ENCODE measurements at regions not wholly inside any gene's neighbourhood (a gene's known extent, or its start where the extent isn't known, plus 50 kb on each side); places are given as distances from the start of the nearest gene placed in this dataset.
A peak's percentile ranks its signal among the peaks of the same experiment; 100 is the strongest.

GRCh38 chr12:23197266-23197665 is 572.3 kb downstream of the ETNK1 start:
- no peak overlapping the region for H3K9ac ChIP-seq (ENCODE audit: low read length)
- no peak overlapping the region for H2AFZ ChIP-seq (ENCODE audit: low read depth, low read length)
- H3F3A ChIP-seq (ENCODE audit: insufficient read depth, low read length, poor library complexity, severe bottlenecking) = no peaks in the 10 kb centered on the region
- H3K9me3 ChIP-seq (ENCODE audit: low read length) = no peaks in the 10 kb centered on the region
- no peaks in the 10 kb centered on the region for H4K20me1 ChIP-seq (ENCODE audit: insufficient read depth)
- no peak overlapping the region for H3K27ac ChIP-seq (ENCODE audit: low read length)
- H3K4me2 ChIP-seq (ENCODE audit: low read length) = no peak overlapping the region
- no peaks in the 10 kb centered on the region for H3K79me2 ChIP-seq (replicated peaks; ENCODE audit: insufficient read depth, low read length)
- no peaks in the 10 kb centered on the region for H3K9me2 ChIP-seq (ENCODE audit: insufficient read depth, low read length)
- H3K4me3 ChIP-seq (ENCODE audit: low read length) = no peak overlapping the region
- TF ChIP-seq POLR2AphosphoS5 (IDR thresholded peaks at IDR 0.05) = no peak
- TF ChIP-seq CTCF (IDR thresholded peaks at IDR 0.05; ENCODE audit: poor library complexity, severe bottlenecking) = no peak
- TF ChIP-seq REST (IDR thresholded peaks at IDR 0.05; ENCODE audit: borderline replicate concordance) = no peak
- TF ChIP-seq EP300 (conservative IDR thresholded peaks at IDR 0.05; ENCODE audit: poor library complexity, severe bottlenecking) = no peak
- TF ChIP-seq RAD21 (conservative IDR thresholded peaks at IDR 0.05) = no peak
- no peak for TF ChIP-seq EZH2 (IDR thresholded peaks at IDR 0.05; ENCODE audit: borderline replicate concordance, insufficient read depth, low read length, poor library complexity, severe bottlenecking)
- TF ChIP-seq SMC3 (conservative IDR thresholded peaks at IDR 0.05; ENCODE audit: poor library complexity) = no peak
- no peak for TF ChIP-seq TAF1 (IDR thresholded peaks at IDR 0.05; ENCODE audit: low read depth)
- no peak for TF ChIP-seq MXI1 (conservative IDR thresholded peaks at IDR 0.05; ENCODE audit: poor library complexity, severe bottlenecking)
- no peaks in the 10 kb centered on the region for H3K27me3 ChIP-seq (ENCODE audit: insufficient read depth, low read depth, low read length)
- H3K36me3 ChIP-seq (ENCODE audit: insufficient read depth, low read length) = no peaks in the 10 kb centered on the region

- Histone ChIP-seq H3K79me2 (replicated peaks; ENCODE audit: insufficient read depth, low read length) (no peaks in the 10 kb centered on the region), H3K9me3 (ENCODE audit: low read length) (no peaks in the 10 kb centered on the region), H3K27me3 (ENCODE audit: insufficient read depth, low read depth, low read length) (no peaks in the 10 kb centered on the region), H4K20me1 (ENCODE audit: insufficient read depth) (no peaks in the 10 kb centered on the region), H3K9ac (ENCODE audit: low read length) (no peak overlapping the region), H3K4me3 (ENCODE audit: low read length) (no peak overlapping the region), H3K36me3 (ENCODE audit: insufficient read depth, low read length) (no peaks in the 10 kb centered on the region), H3F3A (ENCODE audit: insufficient read depth, low read length, poor library complexity, severe bottlenecking) (no peaks in the 10 kb centered on the region), H2AFZ (ENCODE audit: low read depth, low read length) (no peak overlapping the region), H3K27ac (ENCODE audit: low read length) (no peak overlapping the region), H3K4me2 (ENCODE audit: low read length) (no peak overlapping the region), H3K9me2 (ENCODE audit: insufficient read depth, low read length) (no peaks in the 10 kb centered on the region)
- no peak for TF ChIP-seq REST (IDR thresholded peaks at IDR 0.05; ENCODE audit: borderline replicate concordance)
- peak; percentile 74 for TF ChIP-seq EP300 (conservative IDR thresholded peaks at IDR 0.05; ENCODE audit: poor library complexity, severe bottlenecking)
- TF ChIP-seq TAF1 (IDR thresholded peaks at IDR 0.05; ENCODE audit: low read depth) = no peak
- TF ChIP-seq POLR2AphosphoS5 (IDR thresholded peaks at IDR 0.05) = peak; percentile 81
These were observed 577.8 kb downstream of the ETNK1 start for GRCh38 chr12:23202728-23203127.

All from neural cell (in vitro differentiated cells).